ENCODE measurements at regions not wholly inside any gene's neighbourhood (a gene's known extent, or its start where the extent isn't known, plus 50 kb on each side); places are given as distances from the start of the nearest gene placed in this dataset.

- no peak for TF ChIP-seq CTCF (IDR thresholded peaks at IDR 0.05)
- TF ChIP-seq POLR2A (IDR thresholded peaks at IDR 0.05) = no peak
Observed at GRCh38 chr5:126184474-126184873, 238.7 kb upstream of the GRAMD2B start.
